ENCODE measurements at regions not wholly inside any gene's neighbourhood (a gene's known extent, or its start where the extent isn't known, plus 50 kb on each side); places are given as distances from the start of the nearest gene placed in this dataset.

DNA sequence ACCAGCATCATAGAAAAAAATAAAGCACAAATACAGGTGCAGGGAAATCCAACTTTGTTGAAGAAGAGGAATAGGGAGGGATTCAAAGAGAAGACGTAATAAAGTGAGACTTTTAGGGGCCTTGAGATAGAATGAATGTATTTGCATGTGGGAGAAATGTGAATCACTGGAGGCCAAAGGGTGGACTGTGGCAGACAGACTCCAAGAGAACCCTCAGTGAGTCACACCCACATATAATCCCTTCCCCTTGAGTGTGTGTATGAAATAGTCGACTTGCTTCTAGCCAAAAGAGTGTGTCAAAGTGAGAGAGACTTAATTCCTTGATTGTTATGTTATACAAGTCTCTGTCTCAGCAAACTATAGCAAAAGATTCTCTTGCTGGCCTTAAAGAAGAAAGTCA is 101.3 kb upstream of the GHITM start:
- TF ChIP-seq, protein P1, sequence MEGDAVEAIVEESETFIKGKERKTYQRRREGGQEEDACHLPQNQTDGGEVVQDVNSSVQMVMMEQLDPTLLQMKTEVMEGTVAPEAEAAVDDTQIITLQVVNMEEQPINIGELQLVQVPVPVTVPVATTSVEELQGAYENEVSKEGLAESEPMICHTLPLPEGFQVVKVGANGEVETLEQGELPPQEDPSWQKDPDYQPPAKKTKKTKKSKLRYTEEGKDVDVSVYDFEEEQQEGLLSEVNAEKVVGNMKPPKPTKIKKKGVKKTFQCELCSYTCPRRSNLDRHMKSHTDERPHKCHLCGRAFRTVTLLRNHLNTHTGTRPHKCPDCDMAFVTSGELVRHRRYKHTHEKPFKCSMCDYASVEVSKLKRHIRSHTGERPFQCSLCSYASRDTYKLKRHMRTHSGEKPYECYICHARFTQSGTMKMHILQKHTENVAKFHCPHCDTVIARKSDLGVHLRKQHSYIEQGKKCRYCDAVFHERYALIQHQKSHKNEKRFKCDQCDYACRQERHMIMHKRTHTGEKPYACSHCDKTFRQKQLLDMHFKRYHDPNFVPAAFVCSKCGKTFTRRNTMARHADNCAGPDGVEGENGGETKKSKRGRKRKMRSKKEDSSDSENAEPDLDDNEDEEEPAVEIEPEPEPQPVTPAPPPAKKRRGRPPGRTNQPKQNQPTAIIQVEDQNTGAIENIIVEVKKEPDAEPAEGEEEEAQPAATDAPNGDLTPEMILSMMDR (IDR thresholded peaks at IDR 0.05), result no peak
- no peak for TF ChIP-seq POLR2AphosphoS5 (IDR thresholded peaks at IDR 0.05; ENCODE audit: insufficient read depth in 1 of 2, low read depth in 1 of 2)

Measured in vagina (tissue), 2 donors.